GM06990 (cell line): ENCODE measurements at regions not wholly inside any gene's neighbourhood (a gene's known extent, or its start where the extent isn't known, plus 50 kb on each side); places are given as distances from the start of the nearest gene placed in this dataset.

ENCODE experiments used
- DNase-seq: peaks from one replicate; pipeline ENCODE4 v3.0.0-alpha.2; 2011; ENCODE audit not compliant: insufficient read length; ENCODE audit errors: extremely low read depth
- H3K27me3 ChIP-seq: replicated peaks from 2 replicates; pipeline ENCODE4 v1.6.0; 2011; ENCODE audit warnings: low read length; ENCODE audit not compliant: control insufficient read depth, insufficient read depth
- H3K36me3 ChIP-seq: 2 replicates; pipeline ENCODE4 v1.5.1; 2011; ENCODE audit warnings: low read length; ENCODE audit not compliant: control insufficient read depth, insufficient read depth
- H3K4me3 ChIP-seq: replicated peaks from 2 replicates; pipeline ENCODE4 v1.5.1; 2011; ENCODE audit warnings: low read depth, mild to moderate bottlenecking, control low read depth, low read length
- CTCF ChIP-seq: IDR thresholded peaks from 2 replicates; pipeline ENCODE4 v1.5.1; 2011; ENCODE audit warnings: low read length, control low read depth, mild to moderate bottlenecking, inconsistent platforms; ENCODE audit not compliant: insufficient read depth, poor library complexity, severe bottlenecking

GRCh38 chr9:82526577-82526976, 536.4 kb downstream of the RASEF start:
- no peak for TF ChIP-seq CTCF
- no peaks in the 10 kb centered on the region for H3K36me3 ChIP-seq
- H3K27me3 ChIP-seq, result no peaks in the 10 kb centered on the region
- H3K4me3 ChIP-seq, result no peak overlapping the region
- no peak for DNase-seq

GRCh38 chr9:82531795-82532194, 531.1 kb downstream of the RASEF start:
- H3K27me3 ChIP-seq, result no peaks in the 10 kb centered on the region
- no peak for DNase-seq

GRCh38 chr9:82532504-82533180, 530.3 kb downstream of the RASEF start:
- no peaks in the 10 kb centered on the region for H3K27me3 ChIP-seq
- no peak overlapping the region for H3K4me3 ChIP-seq
- no peak for DNase-seq
- TF ChIP-seq CTCF, result no peak
- H3K36me3 ChIP-seq, result no peaks in the 10 kb centered on the region

More at GRCh38 chr9:82531795-82532194, 531.1 kb downstream of the RASEF start:
- Histone ChIP-seq H3K4me3 (no peak overlapping the region), H3K36me3 (no peaks in the 10 kb centered on the region)
- TF ChIP-seq CTCF, result no peak

DNA sequence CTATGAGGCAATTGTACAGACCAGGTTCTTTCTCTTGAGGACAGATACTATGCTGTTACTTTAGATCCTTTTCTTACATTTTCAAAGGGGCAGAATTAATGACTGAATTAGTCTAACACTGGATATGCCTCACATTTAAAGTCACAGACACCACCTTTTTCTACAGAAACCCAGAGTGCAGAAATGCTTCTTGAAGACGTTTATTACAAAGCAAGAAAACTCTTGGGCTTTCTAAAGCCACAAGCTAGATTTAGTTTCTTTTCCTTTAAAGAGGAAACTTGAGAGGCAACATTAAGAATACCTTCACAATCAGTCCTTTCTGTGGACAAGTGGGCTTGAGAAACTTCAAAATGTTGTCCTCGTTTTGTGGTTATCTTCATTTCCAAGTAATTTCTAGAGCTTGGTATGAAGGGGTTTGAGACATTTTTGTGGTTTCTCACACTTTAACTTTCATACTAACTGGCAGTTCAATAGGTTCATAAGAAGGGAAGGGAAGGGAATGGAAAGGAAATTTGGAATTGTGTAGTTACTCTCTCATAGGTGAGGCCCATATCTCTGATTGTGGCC, 527.4 kb downstream of the RASEF start:
- no peak for DNase-seq
- no peaks in the 10 kb centered on the region for H3K27me3 ChIP-seq

DNA sequence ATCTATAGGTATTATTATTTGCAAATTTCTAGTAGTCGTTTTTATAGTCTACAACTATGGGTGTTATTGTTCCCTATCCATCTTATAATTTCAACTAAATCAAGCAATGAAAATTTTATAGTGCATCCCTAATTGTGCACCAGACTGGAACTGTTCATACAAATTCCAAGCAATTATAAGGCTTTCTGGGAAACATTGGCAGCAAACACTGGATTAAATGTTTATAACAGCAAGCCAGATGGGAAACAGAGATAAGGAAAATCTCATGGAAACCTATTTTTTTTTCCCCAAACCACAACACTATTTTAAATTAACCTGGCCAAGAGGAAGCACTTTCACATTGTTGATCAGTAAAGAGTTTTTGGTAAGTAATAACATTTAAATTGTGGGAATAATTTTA, 524.3 kb downstream of the RASEF start:
- Histone ChIP-seq H3K36me3 (no peaks in the 10 kb centered on the region), H3K4me3 (no peak overlapping the region), H3K27me3 (no peaks in the 10 kb centered on the region)
- no peak for DNase-seq
- TF ChIP-seq CTCF, result no peak

More for the DNA sequence above, 527.4 kb downstream of the RASEF start:
- H3K4me3 ChIP-seq, result no peak overlapping the region
- no peaks in the 10 kb centered on the region for H3K36me3 ChIP-seq
- TF ChIP-seq CTCF, result no peak
